HepG2 (cell line): ENCODE measurements at regions not wholly inside any gene's neighbourhood (a gene's known extent, or its start where the extent isn't known, plus 50 kb on each side); places are given as distances from the start of the nearest gene placed in this dataset.
A peak's percentile ranks its signal among the peaks of the same experiment; 100 is the strongest.

Experiments
- DNMT1 ChIP-seq: sonication (generic); formaldehyde crosslinking; IDR thresholded peaks from 2 replicates; pipeline ENCODE4 v1.5.1; 2020; ENCODE audit warnings: mild to moderate bottlenecking, missing genetic modification reagents
- HOXA5 ChIP-seq: sonication (generic); formaldehyde crosslinking; IDR thresholded peaks from 2 replicates; pipeline ENCODE4 v1.4.0; 2020; ENCODE audit warnings: missing genetic modification reagents
- KLF13 ChIP-seq: sonication (generic); formaldehyde crosslinking; IDR thresholded peaks from 2 replicates; pipeline ENCODE4 v1.4.0; 2020; ENCODE audit warnings: mild to moderate bottlenecking, missing genetic modification reagents
- RBAK ChIP-seq: sonication (generic); formaldehyde crosslinking; IDR thresholded peaks from 2 replicates; pipeline ENCODE4 v1.5.1; 2020; ENCODE audit warnings: mild to moderate bottlenecking, missing genetic modification reagents
- ZFP41 ChIP-seq: sonication (generic); formaldehyde crosslinking; IDR thresholded peaks from 2 replicates; pipeline ENCODE4 v1.4.0; 2020; ENCODE audit warnings: mild to moderate bottlenecking, missing genetic modification reagents, borderline replicate concordance
- ZNF768 ChIP-seq: sonication (generic); formaldehyde crosslinking; IDR thresholded peaks from 2 replicates; pipeline ENCODE4 v1.4.0; 2020; ENCODE audit warnings: missing genetic modification reagents
- ZNF792 ChIP-seq: IDR thresholded peaks from 2 replicates; pipeline ENCODE4 v1.6.1; 2016
- TF ChIP-seq, protein P1 (sequence below): sonication (generic); formaldehyde crosslinking; IDR thresholded peaks from 2 replicates; pipeline ENCODE4 v1.4.0; 2020; ENCODE audit warnings: missing genetic modification reagents
- TF ChIP-seq, protein P2 (sequence below): IDR thresholded peaks from 2 replicates; pipeline ENCODE4 v1.6.1; 2016; ENCODE audit warnings: mild to moderate bottlenecking
- TF ChIP-seq, protein P3 (sequence below): sonication (generic); formaldehyde crosslinking; IDR thresholded peaks from 2 replicates; pipeline ENCODE4 v1.4.0; 2020; ENCODE audit warnings: mild to moderate bottlenecking, missing genetic modification reagents
- TF ChIP-seq, protein P4 (sequence below): sonication (generic); formaldehyde crosslinking; IDR thresholded peaks from 2 replicates; pipeline ENCODE4 v1.4.0; 2020; ENCODE audit warnings: missing genetic modification reagents
- TF ChIP-seq, protein P5 (sequence below): sonication (generic); formaldehyde crosslinking; IDR thresholded peaks from 2 replicates; pipeline ENCODE4 v1.5.0; 2020; ENCODE audit warnings: mild to moderate bottlenecking, missing genetic modification reagents, borderline replicate concordance

DNA sequence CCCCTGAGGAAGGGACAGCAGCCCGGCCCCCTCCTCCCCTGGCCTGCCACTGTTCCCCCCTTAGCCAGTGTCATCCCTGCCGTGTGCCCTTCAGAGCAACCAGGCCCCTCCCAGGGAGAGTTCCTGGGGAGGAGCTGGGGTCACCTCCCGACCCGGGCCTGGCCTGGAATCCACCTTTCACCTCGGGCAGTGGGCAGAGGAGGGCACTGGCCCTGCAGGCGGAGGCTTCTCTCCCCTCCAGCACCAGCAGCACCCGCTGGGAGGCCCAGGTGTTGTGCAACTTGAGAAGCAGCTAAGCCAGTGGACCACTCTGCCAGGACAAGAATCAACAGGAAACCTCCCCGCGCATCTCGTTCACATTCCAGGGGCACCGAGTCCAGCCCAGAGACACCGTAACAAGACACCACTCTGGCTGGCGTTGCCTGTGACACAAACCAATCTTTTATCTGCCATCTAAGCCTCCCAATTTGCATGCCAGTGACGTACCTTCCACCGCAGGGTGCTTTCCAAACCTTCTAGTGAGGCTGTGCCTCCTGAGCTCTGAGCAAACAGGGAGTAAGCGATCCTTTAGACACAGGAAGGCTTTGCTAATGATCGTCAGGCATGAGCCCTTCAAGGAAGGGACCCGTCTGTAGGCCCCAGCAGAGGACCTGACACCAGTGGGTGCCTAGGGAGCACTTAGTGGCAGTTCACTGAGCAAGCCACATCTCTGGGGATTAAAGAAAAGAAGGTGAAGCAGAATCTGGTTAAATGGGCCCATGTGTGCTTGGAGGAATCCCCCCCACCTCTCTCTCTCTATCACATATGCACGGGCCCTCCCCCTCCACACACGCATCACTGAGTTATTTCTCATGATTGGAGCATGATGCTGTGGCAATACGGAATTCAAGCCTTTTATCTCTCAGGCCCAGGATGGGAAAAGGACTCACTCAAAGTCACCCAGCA lies 98.9 kb upstream of the TLE3 start (continued):
- TF ChIP-seq, protein P1, sequence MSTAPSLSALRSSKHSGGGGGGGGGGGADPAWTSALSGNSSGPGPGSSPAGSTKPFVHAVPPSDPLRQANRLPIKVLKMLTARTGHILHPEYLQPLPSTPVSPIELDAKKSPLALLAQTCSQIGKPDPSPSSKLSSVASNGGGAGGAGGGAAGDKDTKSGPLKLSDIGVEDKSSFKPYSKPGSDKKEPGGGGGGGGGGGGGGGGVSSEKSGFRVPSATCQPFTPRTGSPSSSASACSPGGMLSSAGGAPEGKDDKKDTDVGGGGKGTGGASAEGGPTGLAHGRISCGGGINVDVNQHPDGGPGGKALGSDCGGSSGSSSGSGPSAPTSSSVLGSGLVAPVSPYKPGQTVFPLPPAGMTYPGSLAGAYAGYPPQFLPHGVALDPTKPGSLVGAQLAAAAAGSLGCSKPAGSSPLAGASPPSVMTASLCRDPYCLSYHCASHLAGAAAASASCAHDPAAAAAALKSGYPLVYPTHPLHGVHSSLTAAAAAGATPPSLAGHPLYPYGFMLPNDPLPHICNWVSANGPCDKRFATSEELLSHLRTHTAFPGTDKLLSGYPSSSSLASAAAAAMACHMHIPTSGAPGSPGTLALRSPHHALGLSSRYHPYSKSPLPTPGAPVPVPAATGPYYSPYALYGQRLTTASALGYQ (CRISPR knock-in tag): no peak
- TF ChIP-seq HOXA5 (CRISPR knock-in tag) (0 out of 2 replicates have a peak, but pooled peaks have one; percentile 30), KLF13 (CRISPR knock-in tag) (no peak), ZNF768 (CRISPR knock-in tag) (peak; percentile 35; the same call in 1 of the 2 replicates), RBAK (CRISPR knock-in tag) (no peak), ZFP41 (CRISPR knock-in tag) (no peak), DNMT1 (CRISPR knock-in tag) (no peak), ZNF792 (no peak)
- TF ChIP-seq, protein P2, sequence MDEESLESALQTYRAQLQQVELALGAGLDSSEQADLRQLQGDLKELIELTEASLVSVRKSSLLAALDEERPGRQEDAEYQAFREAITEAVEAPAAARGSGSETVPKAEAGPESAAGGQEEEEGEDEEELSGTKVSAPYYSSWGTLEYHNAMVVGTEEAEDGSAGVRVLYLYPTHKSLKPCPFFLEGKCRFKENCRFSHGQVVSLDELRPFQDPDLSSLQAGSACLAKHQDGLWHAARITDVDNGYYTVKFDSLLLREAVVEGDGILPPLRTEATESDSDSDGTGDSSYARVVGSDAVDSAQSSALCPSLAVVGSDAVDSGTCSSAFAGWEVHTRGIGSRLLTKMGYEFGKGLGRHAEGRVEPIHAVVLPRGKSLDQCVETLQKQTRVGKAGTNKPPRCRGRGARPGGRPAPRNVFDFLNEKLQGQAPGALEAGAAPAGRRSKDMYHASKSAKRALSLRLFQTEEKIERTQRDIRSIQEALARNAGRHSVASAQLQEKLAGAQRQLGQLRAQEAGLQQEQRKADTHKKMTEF (CRISPR knock-in tag): 0 out of 2 replicates have a peak, but pooled peaks have one; percentile 29
- TF ChIP-seq, protein P3, sequence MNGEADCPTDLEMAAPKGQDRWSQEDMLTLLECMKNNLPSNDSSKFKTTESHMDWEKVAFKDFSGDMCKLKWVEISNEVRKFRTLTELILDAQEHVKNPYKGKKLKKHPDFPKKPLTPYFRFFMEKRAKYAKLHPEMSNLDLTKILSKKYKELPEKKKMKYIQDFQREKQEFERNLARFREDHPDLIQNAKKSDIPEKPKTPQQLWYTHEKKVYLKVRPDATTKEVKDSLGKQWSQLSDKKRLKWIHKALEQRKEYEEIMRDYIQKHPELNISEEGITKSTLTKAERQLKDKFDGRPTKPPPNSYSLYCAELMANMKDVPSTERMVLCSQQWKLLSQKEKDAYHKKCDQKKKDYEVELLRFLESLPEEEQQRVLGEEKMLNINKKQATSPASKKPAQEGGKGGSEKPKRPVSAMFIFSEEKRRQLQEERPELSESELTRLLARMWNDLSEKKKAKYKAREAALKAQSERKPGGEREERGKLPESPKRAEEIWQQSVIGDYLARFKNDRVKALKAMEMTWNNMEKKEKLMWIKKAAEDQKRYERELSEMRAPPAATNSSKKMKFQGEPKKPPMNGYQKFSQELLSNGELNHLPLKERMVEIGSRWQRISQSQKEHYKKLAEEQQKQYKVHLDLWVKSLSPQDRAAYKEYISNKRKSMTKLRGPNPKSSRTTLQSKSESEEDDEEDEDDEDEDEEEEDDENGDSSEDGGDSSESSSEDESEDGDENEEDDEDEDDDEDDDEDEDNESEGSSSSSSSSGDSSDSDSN (CRISPR knock-in tag): peak; percentile 55; the same call in 1 of the 2 replicates
- TF ChIP-seq, protein P4, sequence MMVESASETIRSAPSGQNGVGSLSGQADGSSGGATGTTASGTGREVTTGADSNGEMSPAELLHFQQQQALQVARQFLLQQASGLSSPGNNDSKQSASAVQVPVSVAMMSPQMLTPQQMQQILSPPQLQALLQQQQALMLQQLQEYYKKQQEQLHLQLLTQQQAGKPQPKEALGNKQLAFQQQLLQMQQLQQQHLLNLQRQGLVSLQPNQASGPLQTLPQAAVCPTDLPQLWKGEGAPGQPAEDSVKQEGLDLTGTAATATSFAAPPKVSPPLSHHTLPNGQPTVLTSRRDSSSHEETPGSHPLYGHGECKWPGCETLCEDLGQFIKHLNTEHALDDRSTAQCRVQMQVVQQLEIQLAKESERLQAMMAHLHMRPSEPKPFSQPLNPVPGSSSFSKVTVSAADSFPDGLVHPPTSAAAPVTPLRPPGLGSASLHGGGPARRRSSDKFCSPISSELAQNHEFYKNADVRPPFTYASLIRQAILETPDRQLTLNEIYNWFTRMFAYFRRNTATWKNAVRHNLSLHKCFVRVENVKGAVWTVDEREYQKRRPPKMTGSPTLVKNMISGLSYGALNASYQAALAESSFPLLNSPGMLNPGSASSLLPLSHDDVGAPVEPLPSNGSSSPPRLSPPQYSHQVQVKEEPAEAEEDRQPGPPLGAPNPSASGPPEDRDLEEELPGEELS: peak; percentile 73
- TF ChIP-seq, protein P5, sequence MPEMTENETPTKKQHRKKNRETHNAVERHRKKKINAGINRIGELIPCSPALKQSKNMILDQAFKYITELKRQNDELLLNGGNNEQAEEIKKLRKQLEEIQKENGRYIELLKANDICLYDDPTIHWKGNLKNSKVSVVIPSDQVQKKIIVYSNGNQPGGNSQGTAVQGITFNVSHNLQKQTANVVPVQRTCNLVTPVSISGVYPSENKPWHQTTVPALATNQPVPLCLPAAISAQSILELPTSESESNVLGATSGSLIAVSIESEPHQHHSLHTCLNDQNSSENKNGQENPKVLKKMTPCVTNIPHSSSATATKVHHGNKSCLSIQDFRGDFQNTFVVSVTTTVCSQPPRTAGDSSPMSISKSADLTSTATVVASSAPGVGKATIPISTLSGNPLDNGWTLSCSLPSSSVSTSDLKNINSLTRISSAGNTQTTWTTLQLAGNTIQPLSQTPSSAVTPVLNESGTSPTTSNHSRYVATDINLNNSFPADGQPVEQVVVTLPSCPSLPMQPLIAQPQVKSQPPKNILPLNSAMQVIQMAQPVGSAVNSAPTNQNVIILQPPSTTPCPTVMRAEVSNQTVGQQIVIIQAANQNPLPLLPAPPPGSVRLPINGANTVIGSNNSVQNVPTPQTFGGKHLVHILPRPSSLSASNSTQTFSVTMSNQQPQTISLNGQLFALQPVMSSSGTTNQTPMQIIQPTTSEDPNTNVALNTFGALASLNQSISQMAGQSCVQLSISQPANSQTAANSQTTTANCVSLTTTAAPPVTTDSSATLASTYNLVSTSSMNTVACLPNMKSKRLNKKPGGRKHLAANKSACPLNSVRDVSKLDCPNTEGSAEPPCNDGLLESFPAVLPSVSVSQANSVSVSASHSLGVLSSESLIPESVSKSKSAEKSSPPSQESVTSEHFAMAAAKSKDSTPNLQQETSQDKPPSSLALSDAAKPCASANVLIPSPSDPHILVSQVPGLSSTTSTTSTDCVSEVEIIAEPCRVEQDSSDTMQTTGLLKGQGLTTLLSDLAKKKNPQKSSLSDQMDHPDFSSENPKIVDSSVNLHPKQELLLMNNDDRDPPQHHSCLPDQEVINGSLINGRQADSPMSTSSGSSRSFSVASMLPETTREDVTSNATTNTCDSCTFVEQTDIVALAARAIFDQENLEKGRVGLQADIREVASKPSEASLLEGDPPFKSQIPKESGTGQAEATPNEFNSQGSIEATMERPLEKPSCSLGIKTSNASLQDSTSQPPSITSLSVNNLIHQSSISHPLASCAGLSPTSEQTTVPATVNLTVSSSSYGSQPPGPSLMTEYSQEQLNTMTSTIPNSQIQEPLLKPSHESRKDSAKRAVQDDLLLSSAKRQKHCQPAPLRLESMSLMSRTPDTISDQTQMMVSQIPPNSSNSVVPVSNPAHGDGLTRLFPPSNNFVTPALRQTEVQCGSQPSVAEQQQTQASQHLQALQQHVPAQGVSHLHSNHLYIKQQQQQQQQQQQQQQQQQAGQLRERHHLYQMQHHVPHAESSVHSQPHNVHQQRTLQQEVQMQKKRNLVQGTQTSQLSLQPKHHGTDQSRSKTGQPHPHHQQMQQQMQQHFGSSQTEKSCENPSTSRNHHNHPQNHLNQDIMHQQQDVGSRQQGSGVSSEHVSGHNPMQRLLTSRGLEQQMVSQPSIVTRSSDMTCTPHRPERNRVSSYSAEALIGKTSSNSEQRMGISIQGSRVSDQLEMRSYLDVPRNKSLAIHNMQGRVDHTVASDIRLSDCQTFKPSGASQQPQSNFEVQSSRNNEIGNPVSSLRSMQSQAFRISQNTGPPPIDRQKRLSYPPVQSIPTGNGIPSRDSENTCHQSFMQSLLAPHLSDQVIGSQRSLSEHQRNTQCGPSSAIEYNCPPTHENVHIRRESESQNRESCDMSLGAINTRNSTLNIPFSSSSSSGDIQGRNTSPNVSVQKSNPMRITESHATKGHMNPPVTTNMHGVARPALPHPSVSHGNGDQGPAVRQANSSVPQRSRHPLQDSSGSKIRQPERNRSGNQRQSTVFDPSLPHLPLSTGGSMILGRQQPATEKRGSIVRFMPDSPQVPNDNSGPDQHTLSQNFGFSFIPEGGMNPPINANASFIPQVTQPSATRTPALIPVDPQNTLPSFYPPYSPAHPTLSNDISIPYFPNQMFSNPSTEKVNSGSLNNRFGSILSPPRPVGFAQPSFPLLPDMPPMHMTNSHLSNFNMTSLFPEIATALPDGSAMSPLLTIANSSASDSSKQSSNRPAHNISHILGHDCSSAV: no peak
